A549 (cell line): ENCODE measurements at regions not wholly inside any gene's neighbourhood (a gene's known extent, or its start where the extent isn't known, plus 50 kb on each side); places are given as distances from the start of the nearest gene placed in this dataset.

ENCODE experiments used
- CEBPB ChIP-seq, 2 experiments: fragments of >200 bp in 1 of 2; sonication (Bioruptor Twin) in 1 of 2; formaldehyde crosslinking in 1 of 2; IDR thresholded peaks; 2 replicates each; pipeline ENCODE4 v1.6.1; 2012 to 2016
- CTCF ChIP-seq: fragments of >200 bp; sonication (Bioruptor Twin); formaldehyde crosslinking; IDR thresholded peaks from 3 replicates; pipeline ENCODE4 v1.5.1; 2016
- NR3C1 ChIP-seq: fragments of >200 bp; sonication (Bioruptor Twin); formaldehyde crosslinking; IDR thresholded peaks from 3 replicates; pipeline ENCODE4 v1.6.1; 2017

DNA sequence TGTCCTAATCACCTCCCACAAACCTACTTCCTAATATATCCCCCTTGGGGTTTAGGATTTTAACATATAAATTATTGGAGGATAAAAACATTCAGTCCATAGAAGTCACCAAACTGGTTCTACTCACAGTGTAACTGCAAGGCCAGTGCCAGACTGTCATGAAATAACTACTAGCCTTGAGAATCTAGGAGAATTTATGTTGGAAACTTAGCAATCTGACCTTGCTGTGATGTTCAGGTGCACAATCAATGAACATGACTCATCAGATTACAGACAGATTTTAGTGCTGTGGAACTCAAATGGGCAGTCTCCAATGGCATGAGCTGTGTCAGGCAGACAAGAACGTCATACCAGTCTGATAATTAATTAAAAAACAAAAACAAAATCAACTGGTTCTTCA is 571.4 kb upstream of the IGFBP3 start:
- no peak for TF ChIP-seq CTCF
- no peak for TF ChIP-seq NR3C1
- TF ChIP-seq CEBPB (IDR thresholded peaks at IDR 0.05), result no peak
